Esophagus squamous epithelium (tissue), 5 donors: ENCODE measurements at regions not wholly inside any gene's neighbourhood (a gene's known extent, or its start where the extent isn't known, plus 50 kb on each side); places are given as distances from the start of the nearest gene placed in this dataset.

Experiments
- DNase-seq: peaks from one replicate; lab custom pipeline; 2025; lab: John Stamatoyannopoulos, UW
- H3K27ac ChIP-seq, 4 donors: fragments of 200-600 bp; sonication (generic); one replicate each; pipeline ENCODE4 v1.5.1; 2016 to 2019; ENCODE audit warnings: mild to moderate bottlenecking in 1 of 4
- H3K27me3 ChIP-seq, 4 donors: fragments of 200-600 bp; sonication (generic); 1 replicate in 3 of 4; 2 replicates in 1 of 4; pipeline versions ENCODE4 v1.5.1 to v1.6.0; 2017 to 2021; ENCODE audit warnings: antibody characterized with exemption in 1 of 4
- H3K36me3 ChIP-seq, 3 donors: fragments of 200-600 bp; sonication (generic); one replicate each; pipeline ENCODE4 v1.5.1; 2016 to 2019
- H3K4me1 ChIP-seq, 3 donors: fragments of 200-600 bp; sonication (generic); one replicate each; pipeline ENCODE4 v1.5.1; 2017 to 2019
- H3K4me3 ChIP-seq, 4 donors: fragments of 200-600 bp; sonication (generic); 1 replicate in 3 of 4; 2 replicates in 1 of 4; pipeline ENCODE4 v1.5.1; 2016 to 2019; ENCODE audit warnings: mild to moderate bottlenecking in 2 of 4, moderate library complexity in 1 of 4
- H3K9me3 ChIP-seq, 3 donors: fragments of 200-600 bp; sonication (generic); one replicate each; pipeline ENCODE4 v1.5.1; 2016 to 2019
- POLR2A ChIP-seq, 4 donors: fragments of 450-650 bp; IDR thresholded peaks; one replicate each; pipeline ENCODE4 v1.6.1; 2017; ENCODE audit warnings: antibody characterized with exemption in 4 of 4, mild to moderate bottlenecking in 4 of 4, moderate library complexity in 3 of 4
- WGBS, 2 donors: methylation state at CpG; one replicate each; pipeline ENCODE4 v1.1.5; 2018; 5-methylcytosine and 5-hydroxymethylcytosine counted together
- intact Hi-C: fragments of 100-400 bp; cut with DNase I; formaldehyde crosslinking; loops from one replicate; pipeline ENCODE4 v1.15.0; 2022
- TF ChIP-seq, protein P1 (sequence below), 6 experiments: fragments of 450-650 bp in 4 of 6; fragments of 200-600 bp in 2 of 6; sonication (generic) in 2 of 6; IDR thresholded peaks; one replicate each; pipeline ENCODE4 v1.5.1; 2016 to 2019; ENCODE audit warnings: antibody characterized with exemption in 6 of 6, mild to moderate bottlenecking in 4 of 6, moderate library complexity in 4 of 6
- donor health status: DM: yes; HTN: yes; CAD: no.

DNA sequence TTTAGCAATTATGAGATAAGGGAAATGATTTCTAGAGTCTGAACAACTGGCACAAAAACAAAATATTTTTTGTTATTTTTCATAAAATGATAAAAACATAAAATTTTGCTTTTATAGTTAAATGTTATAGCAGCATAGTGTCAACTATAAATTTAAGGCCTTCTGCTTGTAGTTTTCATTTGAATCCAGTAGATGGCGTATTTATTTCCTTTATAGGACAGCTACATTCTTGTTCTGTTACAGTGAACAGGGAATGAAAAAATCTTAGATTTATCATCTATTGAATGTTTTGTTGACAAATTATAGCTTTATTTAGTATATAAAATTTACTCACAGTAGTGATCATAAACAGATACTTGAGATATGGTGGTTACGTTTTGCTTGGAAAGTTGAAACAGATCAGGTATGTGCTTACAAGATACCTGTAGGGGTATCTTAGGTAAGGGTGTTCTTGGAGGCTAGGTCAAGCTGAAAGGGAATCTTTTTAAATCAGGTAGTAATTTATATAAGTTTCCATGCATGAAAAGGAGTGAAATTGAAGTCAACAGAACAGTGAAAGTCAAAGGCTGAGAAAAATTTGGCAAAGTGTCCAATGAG lies 239.3 kb upstream of the GRIN3A start:
- DNase-seq, result no peak
- Histone ChIP-seq H3K9me3 (no peaks in the 10 kb centered on the region), H3K27me3 (no peaks in the 10 kb centered on the region), H3K4me3 (no peak overlapping the region), H3K36me3 (no peaks in the 10 kb centered on the region), H3K4me1 (no peaks in the 10 kb centered on the region), H3K27ac (no peak overlapping the region)
- intact Hi-C loops, result no loop called here
- TF ChIP-seq, protein P1, sequence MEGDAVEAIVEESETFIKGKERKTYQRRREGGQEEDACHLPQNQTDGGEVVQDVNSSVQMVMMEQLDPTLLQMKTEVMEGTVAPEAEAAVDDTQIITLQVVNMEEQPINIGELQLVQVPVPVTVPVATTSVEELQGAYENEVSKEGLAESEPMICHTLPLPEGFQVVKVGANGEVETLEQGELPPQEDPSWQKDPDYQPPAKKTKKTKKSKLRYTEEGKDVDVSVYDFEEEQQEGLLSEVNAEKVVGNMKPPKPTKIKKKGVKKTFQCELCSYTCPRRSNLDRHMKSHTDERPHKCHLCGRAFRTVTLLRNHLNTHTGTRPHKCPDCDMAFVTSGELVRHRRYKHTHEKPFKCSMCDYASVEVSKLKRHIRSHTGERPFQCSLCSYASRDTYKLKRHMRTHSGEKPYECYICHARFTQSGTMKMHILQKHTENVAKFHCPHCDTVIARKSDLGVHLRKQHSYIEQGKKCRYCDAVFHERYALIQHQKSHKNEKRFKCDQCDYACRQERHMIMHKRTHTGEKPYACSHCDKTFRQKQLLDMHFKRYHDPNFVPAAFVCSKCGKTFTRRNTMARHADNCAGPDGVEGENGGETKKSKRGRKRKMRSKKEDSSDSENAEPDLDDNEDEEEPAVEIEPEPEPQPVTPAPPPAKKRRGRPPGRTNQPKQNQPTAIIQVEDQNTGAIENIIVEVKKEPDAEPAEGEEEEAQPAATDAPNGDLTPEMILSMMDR (IDR thresholded peaks at IDR 0.05), result peak in 5 of 6 experiments; percentile 8 to 50 (median 37)
- no peak for TF ChIP-seq POLR2A (IDR thresholded peaks at IDR 0.05)
- WGBS, 2 donors, result 3 to 15% methylated on average over 1 to 2 of the region's 2 CpGs

DNA sequence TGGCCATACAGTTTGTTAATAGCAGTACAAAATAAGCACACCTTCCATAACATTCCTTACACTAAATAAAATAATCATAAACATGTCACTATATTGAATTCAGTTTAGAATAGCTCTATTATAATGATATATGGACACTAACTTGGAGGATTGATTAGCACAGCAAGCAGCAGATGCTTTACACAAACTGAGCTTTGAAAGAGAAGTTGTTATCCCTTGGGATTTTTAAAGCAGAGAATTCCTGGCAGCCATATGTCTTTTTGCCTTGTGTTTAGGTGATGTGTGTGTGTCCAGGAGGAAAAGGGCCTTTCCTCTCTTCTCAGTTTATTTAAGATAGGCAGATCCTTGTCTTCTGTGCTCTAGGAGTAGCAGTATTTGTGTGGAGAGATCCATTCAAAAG lies 232.2 kb upstream of the GRIN3A start:
- no peak overlapping the region for H3K27ac ChIP-seq
- H3K9me3 ChIP-seq, result no peaks in the 10 kb centered on the region
- DNase-seq, result no peak
- H3K36me3 ChIP-seq, result no peaks in the 10 kb centered on the region
- no peaks in the 10 kb centered on the region for H3K27me3 ChIP-seq
- intact Hi-C loops, result no loop called here
- no peak overlapping the region for H3K4me3 ChIP-seq
- TF ChIP-seq, protein P1 (IDR thresholded peaks at IDR 0.05), result no peak
- TF ChIP-seq POLR2A (IDR thresholded peaks at IDR 0.05), result no peak
- no peaks in the 10 kb centered on the region for H3K4me1 ChIP-seq

DNA sequence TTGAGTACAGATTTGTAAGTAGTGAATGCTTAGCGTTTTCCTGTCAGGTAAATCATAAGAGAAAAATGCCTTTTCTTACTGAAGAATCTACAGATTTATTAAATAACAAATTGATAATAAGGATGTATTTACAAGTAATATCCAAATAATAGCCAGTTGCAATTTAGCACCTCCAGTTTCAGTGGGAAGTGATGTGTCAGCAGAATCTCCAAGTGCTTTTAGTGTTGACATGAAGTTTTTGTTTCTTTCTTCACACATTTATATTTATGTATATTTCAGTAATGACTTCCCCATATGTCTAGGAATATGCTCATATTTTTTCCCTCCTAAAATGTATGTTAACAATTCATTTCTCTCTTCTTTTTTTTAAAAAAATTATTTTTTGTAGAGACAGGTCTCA lies 229.9 kb upstream of the GRIN3A start:
- WGBS, 2 donors, result 72 to 80% methylated on average over 1 of the region's 1 CpG
- no peak overlapping the region for H3K4me3 ChIP-seq
- no peaks in the 10 kb centered on the region for H3K36me3 ChIP-seq
- no peak overlapping the region for H3K27ac ChIP-seq
- H3K27me3 ChIP-seq, result no peaks in the 10 kb centered on the region
- H3K4me1 ChIP-seq, result no peaks in the 10 kb centered on the region
- intact Hi-C loops, result no loop called here
- TF ChIP-seq, protein P1 (IDR thresholded peaks at IDR 0.05), result no peak
- no peak for TF ChIP-seq POLR2A (IDR thresholded peaks at IDR 0.05)
- H3K9me3 ChIP-seq, result no peaks in the 10 kb centered on the region
- DNase-seq, result no peak

DNA sequence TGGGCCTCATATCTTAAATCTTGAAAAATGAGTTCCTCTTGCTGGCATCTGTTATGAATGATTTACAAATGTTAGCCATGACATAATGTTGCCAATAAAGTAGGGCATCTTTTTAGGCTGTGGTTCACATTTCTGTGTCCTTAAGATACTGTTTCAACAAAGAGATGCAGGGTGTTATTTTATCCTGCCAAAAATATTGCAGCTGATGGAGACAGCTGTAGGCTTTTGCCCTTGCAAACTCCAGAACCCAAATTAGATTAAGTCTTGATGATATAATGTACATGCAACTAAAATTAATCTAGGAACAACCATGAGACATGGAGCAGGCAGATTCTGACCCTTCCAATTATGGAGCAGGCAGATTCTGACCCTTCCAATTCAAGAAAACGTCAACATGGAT lies 228.2 kb upstream of the GRIN3A start:
- Histone ChIP-seq H3K4me1 (no peaks in the 10 kb centered on the region), H3K4me3 (no peak overlapping the region), H3K27me3 (no peaks in the 10 kb centered on the region), H3K36me3 (no peaks in the 10 kb centered on the region), H3K9me3 (no peaks in the 10 kb centered on the region), H3K27ac (no peak overlapping the region)
- intact Hi-C loops, result no loop called here
- DNase-seq, result no peak
- 21 to 43% methylated on average over 1 of the region's 1 CpG for WGBS, 2 donors
- TF ChIP-seq, protein P1 (IDR thresholded peaks at IDR 0.05), result no peak
- no peak for TF ChIP-seq POLR2A (IDR thresholded peaks at IDR 0.05)

DNA sequence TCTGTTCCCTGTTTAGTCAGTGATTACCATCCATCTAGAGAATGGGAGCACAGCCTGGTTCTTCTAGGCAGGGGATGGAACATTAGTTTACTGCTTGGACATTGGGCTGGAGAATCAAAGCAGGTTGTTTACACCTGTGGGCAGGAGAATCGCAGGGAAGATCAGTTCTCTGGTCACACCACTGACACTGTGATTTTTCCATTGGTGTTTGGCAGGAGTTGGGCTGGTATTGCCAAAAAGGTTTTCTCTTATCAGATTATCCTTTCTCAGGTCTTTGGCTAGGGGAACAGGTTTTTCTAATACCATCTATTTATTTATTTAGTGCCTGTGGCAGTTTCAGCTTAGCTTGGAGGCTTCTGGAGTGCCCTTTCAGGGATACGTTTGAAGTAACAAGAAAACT lies 219.3 kb upstream of the GRIN3A start:
- DNase-seq, result no peak
- Histone ChIP-seq H3K4me1 (no peaks in the 10 kb centered on the region), H3K36me3 (no peaks in the 10 kb centered on the region), H3K27me3 (no peaks in the 10 kb centered on the region), H3K27ac (no peak overlapping the region), H3K9me3 (no peaks in the 10 kb centered on the region), H3K4me3 (no peak overlapping the region)
- intact Hi-C loops, result no loop called here
- 25 to 56% methylated on average over 1 to 2 of the region's 2 CpGs for WGBS, 2 donors
- TF ChIP-seq POLR2A (IDR thresholded peaks at IDR 0.05), result no peak
- TF ChIP-seq, protein P1 (IDR thresholded peaks at IDR 0.05), result no peak
